GM21576 (cell line): ENCODE measurements at regions not wholly inside any gene's neighbourhood (a gene's known extent, or its start where the extent isn't known, plus 50 kb on each side); places are given as distances from the start of the nearest gene placed in this dataset.

Source experiments
- ATAC-seq: cut with Tn5 transposase; IDR thresholded peaks from one replicate; pipeline ENCODE4 v1.9.1; 2021; ENCODE audit warnings: mild to moderate bottlenecking, moderate library complexity; ENCODE audit not compliant: unreplicated experiment

GRCh38 chrX:109312757-109313156 lies 169.1 kb downstream of the GUCY2F start:
- no peak for ATAC-seq

GRCh38 chrX:109310031-109310430 lies 171.9 kb downstream of the GUCY2F start:
- ATAC-seq: no peak

- no peak for ATAC-seq
These were observed 180.7 kb downstream of the GUCY2F start for GRCh38 chrX:109301177-109301576.

- no peak for ATAC-seq
These were observed 181.5 kb downstream of the GUCY2F start for GRCh38 chrX:109300415-109300814.

GRCh38 chrX:109299091-109299490 lies 182.8 kb downstream of the GUCY2F start:
- ATAC-seq: no peak

- ATAC-seq: no peak
These were observed 187.6 kb downstream of the GUCY2F start for GRCh38 chrX:109294097-109294814.

GRCh38 chrX:109283870-109284269 lies 198.0 kb downstream of the GUCY2F start:
- ATAC-seq: no peak

GRCh38 chrX:109281483-109282275 lies 200.2 kb downstream of the GUCY2F start:
- ATAC-seq: peak; percentile 73

- ATAC-seq: no peak
These were observed 207.1 kb downstream of the GUCY2F start for GRCh38 chrX:109274806-109275205.

GRCh38 chrX:109270580-109271484 lies 211.1 kb downstream of the GUCY2F start:
- peak; percentile 95 for ATAC-seq

GRCh38 chrX:109268340-109268739 lies 213.5 kb downstream of the GUCY2F start:
- ATAC-seq: no peak

GRCh38 chrX:109266034-109266433 lies 215.9 kb downstream of the GUCY2F start:
- ATAC-seq: no peak

- peak; percentile 74 for ATAC-seq
These were observed 217.0 kb downstream of the GUCY2F start for GRCh38 chrX:109264878-109265277.

- no peak for ATAC-seq
These were observed 220.6 kb downstream of the GUCY2F start for GRCh38 chrX:109261279-109261678.

GRCh38 chrX:109252789-109253188 lies 229.1 kb downstream of the GUCY2F start:
- ATAC-seq: no peak

- ATAC-seq: no peak
These were observed 263.1 kb downstream of the GUCY2F start for GRCh38 chrX:109218761-109219160.

GRCh38 chrX:109199726-109200125 lies 282.2 kb downstream of the GUCY2F start:
- no peak for ATAC-seq

- ATAC-seq: peak; percentile 48
These were observed 291.3 kb downstream of the GUCY2F start for GRCh38 chrX:109190542-109190941.

GRCh38 chrX:109187473-109188168 lies 294.3 kb downstream of the GUCY2F start:
- peak; percentile 86 for ATAC-seq

- no peak for ATAC-seq
These were observed 294.9 kb downstream of the GUCY2F start for GRCh38 chrX:109186939-109187338.
